ENCODE measurements at regions not wholly inside any gene's neighbourhood (a gene's known extent, or its start where the extent isn't known, plus 50 kb on each side); places are given as distances from the start of the nearest gene placed in this dataset.

- Histone ChIP-seq H4K20me1 (ENCODE audit: insufficient read depth, low read length) (no peaks in the 10 kb centered on the region), H2BK20ac (ENCODE audit: low read depth, low read length) (no peak overlapping the region), H3K36me3 (ENCODE audit: control insufficient read depth, insufficient read depth, low read length) (no peaks in the 10 kb centered on the region), H4K91ac (ENCODE audit: insufficient read depth, low read depth, low read length) (no peak overlapping the region), H3K4me2 (ENCODE audit: low read depth, low read length) (no peak overlapping the region), H3K18ac (ENCODE audit: low read depth, low read length) (no peak overlapping the region), H2BK15ac (ENCODE audit: low read depth, low read length) (no peak overlapping the region), H3K9me1 (ENCODE audit: insufficient read depth, low read length) (no peaks in the 10 kb centered on the region), H3K4ac (ENCODE audit: low read depth, low read length) (no peak overlapping the region), H4K5ac (ENCODE audit: low read depth, low read length) (no peak overlapping the region), H3K27ac (ENCODE audit: insufficient read depth, low read length) (no peak overlapping the region), H3K4me3 (ENCODE audit: insufficient read depth, low read depth, low read length) (no peak overlapping the region), H2AK9ac (replicated peaks; ENCODE audit: low read depth, low read length, poor library complexity) (no peak overlapping the region), H3K27me3 (ENCODE audit: control insufficient read depth, insufficient read depth, low read length) (no peaks in the 10 kb centered on the region), H2AK5ac (ENCODE audit: low read depth, low read length) (no peak overlapping the region), H3K9me3 (ENCODE audit: control insufficient read depth, insufficient read depth, low read length) (peaks cover 5% of the 10 kb centered on the region; the same call in 1 of the 2 replicates), H3K56ac (ENCODE audit: extremely low read depth, insufficient read depth, low read length) (no peak overlapping the region), H2BK120ac (ENCODE audit: low read depth, low read length) (no peak overlapping the region), H2BK5ac (ENCODE audit: low read depth, low read length, poor library complexity, severe bottlenecking) (no peak overlapping the region), H3K9ac (ENCODE audit: low read depth, low read length) (no peak overlapping the region), H3K79me1 (ENCODE audit: low read depth in 1 of 2, low read length in 2 of 2) (no peaks in the 10 kb centered on the region), H3K4me1 (ENCODE audit: control insufficient read depth, insufficient read depth, low read length) (no peaks in the 10 kb centered on the region), H3K14ac (replicated peaks; ENCODE audit: low read depth, low read length) (no peak overlapping the region), H4K8ac (ENCODE audit: low read depth in 2 of 2, low read length in 2 of 2) (no peak overlapping the region), H2AFZ (replicated peaks; ENCODE audit: low read length, poor library complexity) (no peak overlapping the region), H3K23ac (ENCODE audit: low read depth, low read length) (no peak overlapping the region)
- no CpG with 5 or more reads among the region's 2 CpGs for WGBS, 2 experiments (ENCODE audit: extremely low coverage in 2 of 2, insufficient read length in 1 of 2)
- in situ Hi-C loops (cut with MboI; ENCODE audit: low sequenced_read_pairs): no loop called here
- BruUV-seq (replicated peaks): no TSS peak
- dilution Hi-C loops (cut with HindIII; ENCODE audit: low sequenced_read_pairs, unreplicated experiment): no loop called here
- intact Hi-C loops (cut with micrococcal nuclease): no loop called here
- TF ChIP-seq MXI1 (IDR thresholded peaks at IDR 0.05; ENCODE audit: borderline replicate concordance, low read depth, low read length) (no peak), MAFK (IDR thresholded peaks at IDR 0.05; ENCODE audit: low read depth, low read length) (no peak), NFE2L2 (IDR thresholded peaks at IDR 0.05; ENCODE audit: low read depth, low read length) (no peak), BHLHE40 (IDR thresholded peaks at IDR 0.05; ENCODE audit: low read depth, low read length) (no peak), POLR2A (IDR thresholded peaks at IDR 0.05; ENCODE audit: low read depth, low read length) (no peak), RFX5 (IDR thresholded peaks at IDR 0.05; ENCODE audit: low read depth, low read length) (no peak), CHD1 (IDR thresholded peaks at IDR 0.05; ENCODE audit: low read depth, low read length) (no peak), RAD21 (IDR thresholded peaks at IDR 0.05; ENCODE audit: low read length) (no peak), CEBPB (IDR thresholded peaks at IDR 0.05; ENCODE audit: low read depth, low read length) (no peak), MAZ (IDR thresholded peaks at IDR 0.05; ENCODE audit: borderline replicate concordance, low read depth, low read length) (no peak), FOS (IDR thresholded peaks at IDR 0.05; ENCODE audit: low read depth, low read length) (no peak)
- TF ChIP-seq, protein P1, sequence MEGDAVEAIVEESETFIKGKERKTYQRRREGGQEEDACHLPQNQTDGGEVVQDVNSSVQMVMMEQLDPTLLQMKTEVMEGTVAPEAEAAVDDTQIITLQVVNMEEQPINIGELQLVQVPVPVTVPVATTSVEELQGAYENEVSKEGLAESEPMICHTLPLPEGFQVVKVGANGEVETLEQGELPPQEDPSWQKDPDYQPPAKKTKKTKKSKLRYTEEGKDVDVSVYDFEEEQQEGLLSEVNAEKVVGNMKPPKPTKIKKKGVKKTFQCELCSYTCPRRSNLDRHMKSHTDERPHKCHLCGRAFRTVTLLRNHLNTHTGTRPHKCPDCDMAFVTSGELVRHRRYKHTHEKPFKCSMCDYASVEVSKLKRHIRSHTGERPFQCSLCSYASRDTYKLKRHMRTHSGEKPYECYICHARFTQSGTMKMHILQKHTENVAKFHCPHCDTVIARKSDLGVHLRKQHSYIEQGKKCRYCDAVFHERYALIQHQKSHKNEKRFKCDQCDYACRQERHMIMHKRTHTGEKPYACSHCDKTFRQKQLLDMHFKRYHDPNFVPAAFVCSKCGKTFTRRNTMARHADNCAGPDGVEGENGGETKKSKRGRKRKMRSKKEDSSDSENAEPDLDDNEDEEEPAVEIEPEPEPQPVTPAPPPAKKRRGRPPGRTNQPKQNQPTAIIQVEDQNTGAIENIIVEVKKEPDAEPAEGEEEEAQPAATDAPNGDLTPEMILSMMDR (conservative IDR thresholded peaks at IDR 0.05; ENCODE audit: low read depth, low read length): no peak
- TF ChIP-seq, protein P2, sequence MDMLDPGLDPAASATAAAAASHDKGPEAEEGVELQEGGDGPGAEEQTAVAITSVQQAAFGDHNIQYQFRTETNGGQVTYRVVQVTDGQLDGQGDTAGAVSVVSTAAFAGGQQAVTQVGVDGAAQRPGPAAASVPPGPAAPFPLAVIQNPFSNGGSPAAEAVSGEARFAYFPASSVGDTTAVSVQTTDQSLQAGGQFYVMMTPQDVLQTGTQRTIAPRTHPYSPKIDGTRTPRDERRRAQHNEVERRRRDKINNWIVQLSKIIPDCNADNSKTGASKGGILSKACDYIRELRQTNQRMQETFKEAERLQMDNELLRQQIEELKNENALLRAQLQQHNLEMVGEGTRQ (IDR thresholded peaks at IDR 0.05; ENCODE audit: low read depth, low read length): no peak
- TF ChIP-seq, protein P3, sequence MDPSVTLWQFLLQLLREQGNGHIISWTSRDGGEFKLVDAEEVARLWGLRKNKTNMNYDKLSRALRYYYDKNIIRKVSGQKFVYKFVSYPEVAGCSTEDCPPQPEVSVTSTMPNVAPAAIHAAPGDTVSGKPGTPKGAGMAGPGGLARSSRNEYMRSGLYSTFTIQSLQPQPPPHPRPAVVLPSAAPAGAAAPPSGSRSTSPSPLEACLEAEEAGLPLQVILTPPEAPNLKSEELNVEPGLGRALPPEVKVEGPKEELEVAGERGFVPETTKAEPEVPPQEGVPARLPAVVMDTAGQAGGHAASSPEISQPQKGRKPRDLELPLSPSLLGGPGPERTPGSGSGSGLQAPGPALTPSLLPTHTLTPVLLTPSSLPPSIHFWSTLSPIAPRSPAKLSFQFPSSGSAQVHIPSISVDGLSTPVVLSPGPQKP (IDR thresholded peaks at IDR 0.05; ENCODE audit: borderline replicate concordance, low read depth, low read length): no peak
- ATAC-seq (ENCODE audit: low read depth) (no peak), DNase-seq (no peak)
- POLR2A ChIA-PET (ENCODE audit: unreplicated experiment): no interaction called here
- CTCF ChIA-PET: no interaction called here
These were observed 376.0 kb downstream of the LRRC70 start for GRCh38 chr5:62954578-62954977.

Data from IMR-90 (cell line).